ENCODE measurements at regions not wholly inside any gene's neighbourhood (a gene's known extent, or its start where the extent isn't known, plus 50 kb on each side); places are given as distances from the start of the nearest gene placed in this dataset.
"Not testable (repeated sequence)": the region's sequence is repeated elsewhere in the genome, so short reads cannot be mapped to it uniquely, and the experiment has no call there.

DNA sequence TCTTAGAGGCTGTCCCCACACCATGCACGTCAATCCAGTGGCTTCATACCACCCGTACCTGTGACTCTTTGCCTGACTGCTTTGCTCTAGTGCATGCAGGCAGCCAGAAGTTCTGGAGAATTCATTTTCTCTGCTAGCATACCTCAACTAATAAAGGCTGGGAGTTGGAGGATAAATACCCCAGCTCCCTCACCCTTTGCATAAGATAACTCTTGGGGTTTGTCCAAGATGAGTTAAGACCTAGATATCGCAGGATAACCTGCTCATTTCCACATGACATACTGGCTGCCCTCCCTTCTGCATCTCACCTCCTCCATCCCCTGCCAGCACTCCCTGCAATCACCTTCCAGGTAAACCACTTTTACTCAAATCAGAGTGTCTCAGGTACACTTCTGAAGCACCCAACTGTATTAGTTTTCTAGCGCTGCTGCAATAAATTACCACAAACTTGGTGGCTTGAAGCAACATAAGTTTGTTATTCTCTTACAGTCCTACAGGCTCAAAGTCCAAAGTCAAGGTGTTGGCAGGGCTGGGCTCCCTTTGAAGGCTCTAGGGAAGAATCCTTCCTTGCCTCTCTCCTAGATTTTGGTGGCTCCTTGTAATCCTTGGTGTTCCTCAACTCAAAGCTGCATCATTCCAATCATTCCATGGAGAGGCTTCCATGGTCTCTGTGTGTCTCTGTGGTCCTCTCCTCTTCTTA lies 146.8 kb downstream of the CRLF3 start:
- H2AFZ ChIP-seq (ENCODE audit: low read length, unreplicated experiment) = no peak overlapping the region
- no peaks in the 10 kb centered on the region for H3K4me1 ChIP-seq (ENCODE audit: control insufficient read depth, insufficient read depth, low read length, unreplicated experiment)
- no peaks in the 10 kb centered on the region for H3K27me3 ChIP-seq (ENCODE audit: insufficient read depth, low read length)
- H3K79me2 ChIP-seq (ENCODE audit: control insufficient read depth, insufficient read depth, low read length, unreplicated experiment) = no peaks in the 10 kb centered on the region
- no peaks in the 10 kb centered on the region for H3K36me3 ChIP-seq (ENCODE audit: insufficient read depth, low read length)
- no peak overlapping the region for H3K27ac ChIP-seq (ENCODE audit: low read depth, low read length)
- no peak overlapping the region for H3K4me3 ChIP-seq (ENCODE audit: low read depth, low read length)

GRCh38 chr17:30675777-30676492 lies 148.6 kb downstream of the CRLF3 start:
- not testable (repeated sequence) for H3K36me3 ChIP-seq (ENCODE audit: insufficient read depth, low read length); H3K79me2 ChIP-seq (ENCODE audit: control insufficient read depth, insufficient read depth, low read length, unreplicated experiment); H3K4me3 ChIP-seq (ENCODE audit: low read depth, low read length); H3K27me3 ChIP-seq (ENCODE audit: insufficient read depth, low read length); H3K27ac ChIP-seq (ENCODE audit: low read depth, low read length); H3K4me1 ChIP-seq (ENCODE audit: control insufficient read depth, insufficient read depth, low read length, unreplicated experiment); H2AFZ ChIP-seq (ENCODE audit: low read length, unreplicated experiment)

DNA sequence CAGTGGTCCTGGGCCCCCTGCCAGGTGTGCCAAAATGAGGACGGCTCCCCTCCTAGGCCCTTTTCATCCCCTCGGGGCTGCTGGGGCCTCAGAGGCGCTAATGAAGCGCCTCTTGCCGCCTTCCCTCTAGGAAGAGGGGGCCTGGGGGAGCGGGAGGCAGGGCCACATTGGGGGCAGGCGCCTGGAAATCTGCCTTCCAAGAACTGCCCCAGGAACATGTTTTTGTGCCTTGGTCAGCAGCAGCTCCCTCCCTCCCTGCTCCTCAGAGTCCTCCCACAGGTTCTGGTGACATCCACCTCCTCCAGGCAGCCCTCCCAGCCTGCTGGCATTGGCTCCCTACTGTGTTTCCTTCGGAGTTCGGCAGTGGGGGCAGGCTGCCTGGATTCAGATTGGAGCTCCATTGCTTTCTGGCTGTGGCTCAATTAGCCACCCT lies 155.3 kb downstream of the CRLF3 start:
- H3K27me3 ChIP-seq (ENCODE audit: insufficient read depth, low read length); H2AFZ ChIP-seq (ENCODE audit: low read length, unreplicated experiment); H3K79me2 ChIP-seq (ENCODE audit: control insufficient read depth, insufficient read depth, low read length, unreplicated experiment); H3K4me3 ChIP-seq (ENCODE audit: low read depth, low read length); H3K36me3 ChIP-seq (ENCODE audit: insufficient read depth, low read length); H3K27ac ChIP-seq (ENCODE audit: low read depth, low read length); H3K4me1 ChIP-seq (ENCODE audit: control insufficient read depth, insufficient read depth, low read length, unreplicated experiment): not testable (repeated sequence)

DNA sequence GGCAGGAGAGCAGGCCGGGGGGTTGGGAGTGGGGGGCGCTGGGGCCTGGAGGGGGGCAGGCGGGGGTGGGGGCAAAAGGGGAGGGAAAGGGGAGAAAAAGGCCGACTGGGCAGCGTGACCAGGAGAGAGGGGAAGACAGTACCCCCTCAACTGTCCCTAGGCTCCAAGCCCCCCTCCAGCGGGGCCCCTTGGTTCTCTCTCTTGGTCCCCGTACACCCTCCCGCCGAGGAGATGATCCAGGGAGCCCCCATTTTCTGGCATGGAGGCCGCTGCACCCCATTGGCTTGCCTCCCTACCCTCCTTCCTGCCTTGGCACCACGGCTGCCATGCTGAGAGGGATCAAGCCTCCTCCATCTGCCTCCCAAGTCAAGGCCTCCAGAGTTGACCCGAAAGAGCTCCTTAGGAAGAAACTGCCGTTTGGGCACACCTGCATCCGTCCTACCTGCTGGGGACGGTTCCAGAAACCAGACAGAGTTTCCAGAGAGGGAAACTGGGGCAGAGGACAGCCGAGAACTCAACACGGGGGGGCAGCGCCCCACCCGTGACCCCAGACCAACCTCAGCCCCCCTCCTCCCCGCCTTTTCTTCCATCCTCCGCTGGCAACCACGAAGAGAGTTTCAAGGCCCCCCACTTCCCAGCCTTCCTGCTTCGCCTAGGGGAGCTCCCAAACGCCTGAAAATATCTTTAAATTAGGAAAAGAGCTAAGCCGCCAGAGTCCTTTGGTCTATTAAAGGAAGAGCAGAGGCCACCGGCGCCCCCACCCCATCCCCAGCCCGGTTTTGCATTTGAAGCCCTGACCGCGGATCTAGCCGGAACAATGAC lies 155.9 kb downstream of the CRLF3 start:
- not testable (repeated sequence) for H3K79me2 ChIP-seq (ENCODE audit: control insufficient read depth, insufficient read depth, low read length, unreplicated experiment); H3K36me3 ChIP-seq (ENCODE audit: insufficient read depth, low read length); H3K4me1 ChIP-seq (ENCODE audit: control insufficient read depth, insufficient read depth, low read length, unreplicated experiment); H2AFZ ChIP-seq (ENCODE audit: low read length, unreplicated experiment); H3K4me3 ChIP-seq (ENCODE audit: low read depth, low read length); H3K27ac ChIP-seq (ENCODE audit: low read depth, low read length); H3K27me3 ChIP-seq (ENCODE audit: insufficient read depth, low read length)

GRCh38 chr17:30667657-30668359 lies 156.7 kb downstream of the CRLF3 start:
- H3K4me3 ChIP-seq (ENCODE audit: low read depth, low read length) = peak overlapping the region; percentile 71
- H3K27ac ChIP-seq (ENCODE audit: low read depth, low read length); H3K4me1 ChIP-seq (ENCODE audit: control insufficient read depth, insufficient read depth, low read length, unreplicated experiment); H3K36me3 ChIP-seq (ENCODE audit: insufficient read depth, low read length); H3K79me2 ChIP-seq (ENCODE audit: control insufficient read depth, insufficient read depth, low read length, unreplicated experiment); H3K27me3 ChIP-seq (ENCODE audit: insufficient read depth, low read length); H2AFZ ChIP-seq (ENCODE audit: low read length, unreplicated experiment): not testable (repeated sequence)

- not testable (repeated sequence) for H3K36me3 ChIP-seq (ENCODE audit: insufficient read depth, low read length); H3K79me2 ChIP-seq (ENCODE audit: control insufficient read depth, insufficient read depth, low read length, unreplicated experiment); H3K4me1 ChIP-seq (ENCODE audit: control insufficient read depth, insufficient read depth, low read length, unreplicated experiment); H3K27ac ChIP-seq (ENCODE audit: low read depth, low read length); H3K27me3 ChIP-seq (ENCODE audit: insufficient read depth, low read length); H2AFZ ChIP-seq (ENCODE audit: low read length, unreplicated experiment)
- H3K4me3 ChIP-seq (ENCODE audit: low read depth, low read length) = peak overlapping the region; percentile 71
Observed at GRCh38 chr17:30666838-30667656, 157.4 kb downstream of the CRLF3 start.

GRCh38 chr17:30663727-30664455 lies 160.6 kb downstream of the CRLF3 start:
- H2AFZ ChIP-seq (ENCODE audit: low read length, unreplicated experiment); H3K36me3 ChIP-seq (ENCODE audit: insufficient read depth, low read length); H3K4me1 ChIP-seq (ENCODE audit: control insufficient read depth, insufficient read depth, low read length, unreplicated experiment); H3K79me2 ChIP-seq (ENCODE audit: control insufficient read depth, insufficient read depth, low read length, unreplicated experiment); H3K27ac ChIP-seq (ENCODE audit: low read depth, low read length); H3K4me3 ChIP-seq (ENCODE audit: low read depth, low read length); H3K27me3 ChIP-seq (ENCODE audit: insufficient read depth, low read length): not testable (repeated sequence)

DNA sequence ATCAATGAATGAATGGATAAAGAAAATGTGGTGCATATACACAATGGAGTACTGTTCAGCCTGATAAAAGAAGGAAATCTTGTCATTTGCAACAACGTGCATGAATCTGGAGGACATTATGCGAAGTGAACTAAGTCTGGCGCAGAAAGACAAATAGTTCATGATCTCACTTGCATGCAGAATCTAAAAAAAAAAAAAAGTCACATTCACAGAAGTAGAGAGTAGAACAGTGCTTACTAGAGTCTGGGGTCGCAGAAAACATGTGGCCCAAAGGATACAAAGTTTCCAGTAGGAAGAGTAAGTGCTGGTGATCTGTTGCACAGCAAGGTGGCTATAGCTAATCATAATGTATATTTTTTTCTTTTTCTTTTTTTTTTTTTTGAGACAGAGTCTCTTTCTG lies 167.3 kb downstream of the CRLF3 start:
- H3K4me1 ChIP-seq (ENCODE audit: control insufficient read depth, insufficient read depth, low read length, unreplicated experiment); H3K79me2 ChIP-seq (ENCODE audit: control insufficient read depth, insufficient read depth, low read length, unreplicated experiment); H3K36me3 ChIP-seq (ENCODE audit: insufficient read depth, low read length); H2AFZ ChIP-seq (ENCODE audit: low read length, unreplicated experiment); H3K27ac ChIP-seq (ENCODE audit: low read depth, low read length); H3K4me3 ChIP-seq (ENCODE audit: low read depth, low read length); H3K27me3 ChIP-seq (ENCODE audit: insufficient read depth, low read length): not testable (repeated sequence)

GRCh38 chr17:30653038-30653437 lies 171.5 kb downstream of the CRLF3 start:
- not testable (repeated sequence) for H2AFZ ChIP-seq (ENCODE audit: low read length, unreplicated experiment); H3K79me2 ChIP-seq (ENCODE audit: control insufficient read depth, insufficient read depth, low read length, unreplicated experiment); H3K4me3 ChIP-seq (ENCODE audit: low read depth, low read length); H3K36me3 ChIP-seq (ENCODE audit: insufficient read depth, low read length); H3K4me1 ChIP-seq (ENCODE audit: control insufficient read depth, insufficient read depth, low read length, unreplicated experiment); H3K27ac ChIP-seq (ENCODE audit: low read depth, low read length); H3K27me3 ChIP-seq (ENCODE audit: insufficient read depth, low read length)
